Anterior cingulate cortex (tissue), 58 donors: ENCODE measurements at regions not wholly inside any gene's neighbourhood (a gene's known extent, or its start where the extent isn't known, plus 50 kb on each side); places are given as distances from the start of the nearest gene placed in this dataset.

Source experiments
- DNase-seq, 58 donors: peaks; one replicate each; lab custom pipeline; 2025; lab: John Stamatoyannopoulos, UW

GRCh38 chrX:38856670-38857265, 55.5 kb downstream of the MID1IP1 start:
- DNase-seq = no peak

- no peak for DNase-seq
Measured at GRCh38 chrX:38857736-38858523, 56.7 kb downstream of the MID1IP1 start.

GRCh38 chrX:38859602-38860001, 58.3 kb downstream of the MID1IP1 start:
- no peak for DNase-seq

- no peak for DNase-seq
Measured at GRCh38 chrX:38860106-38861013, 59.1 kb downstream of the MID1IP1 start.

GRCh38 chrX:38861489-38861888, 60.2 kb downstream of the MID1IP1 start:
- no peak for DNase-seq

GRCh38 chrX:38862100-38862499, 60.8 kb downstream of the MID1IP1 start:
- no peak for DNase-seq

GRCh38 chrX:38864165-38864564, 62.9 kb downstream of the MID1IP1 start:
- no peak for DNase-seq

GRCh38 chrX:38868321-38868720, 67.1 kb downstream of the MID1IP1 start:
- DNase-seq = peak in 1 of 58 donors; percentile 12

GRCh38 chrX:38868941-38869401, 67.7 kb downstream of the MID1IP1 start:
- DNase-seq = no peak

GRCh38 chrX:38870361-38870895, 69.2 kb downstream of the MID1IP1 start:
- no peak for DNase-seq

GRCh38 chrX:38871129-38872029, 70.1 kb downstream of the MID1IP1 start:
- no peak for DNase-seq

GRCh38 chrX:38877366-38877765, 76.1 kb downstream of the MID1IP1 start:
- no peak for DNase-seq

- peak in 5 of 58 donors; percentile 0 to 3 (median 1) for DNase-seq
Measured at GRCh38 chrX:38878641-38879340, 77.5 kb downstream of the MID1IP1 start.

GRCh38 chrX:38879631-38880220, 78.5 kb downstream of the MID1IP1 start:
- no peak for DNase-seq

- no peak for DNase-seq
Measured at GRCh38 chrX:38880296-38880854, 79.1 kb downstream of the MID1IP1 start.

GRCh38 chrX:38881066-38881465, 79.8 kb downstream of the MID1IP1 start:
- DNase-seq = no peak

- DNase-seq = no peak
Measured at GRCh38 chrX:38881727-38882126, 80.5 kb downstream of the MID1IP1 start.

- DNase-seq = no peak
Measured at GRCh38 chrX:38882894-38883626, 81.8 kb downstream of the MID1IP1 start.
